ENCODE measurements at regions not wholly inside any gene's neighbourhood (a gene's known extent, or its start where the extent isn't known, plus 50 kb on each side); places are given as distances from the start of the nearest gene placed in this dataset.
A peak's percentile ranks its signal among the peaks of the same experiment; 100 is the strongest.

DNA sequence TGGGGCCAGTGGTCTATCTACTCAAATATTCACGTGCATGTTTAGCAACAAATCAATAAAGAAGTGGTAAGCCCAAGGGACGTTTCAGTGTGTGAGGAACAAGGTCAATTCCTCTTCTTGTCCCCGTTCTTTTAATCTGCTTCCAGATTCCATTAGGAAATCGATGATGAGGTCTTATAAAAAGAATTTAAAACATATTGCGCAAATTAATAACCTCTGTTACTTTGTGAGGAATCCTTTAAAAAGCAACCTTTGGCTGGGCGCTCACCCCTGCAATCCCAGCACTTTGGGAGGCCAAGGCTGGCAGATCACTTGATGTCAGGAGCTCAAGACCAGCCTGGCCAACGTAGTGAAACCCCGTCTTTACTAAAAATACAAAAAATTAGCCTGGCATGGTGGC, 113.0 kb upstream of the TMPRSS2 start:
- CTCF ChIA-PET: interaction anchor here (0.9 to 1.5 kb wide), 2 partner anchors 8 to 157 kb away, joined by 4 to 7 read pairs; no protein-coding TSS in a partner anchor
- DNase-seq (ENCODE audit: low read depth): peak; percentile 45

DNA sequence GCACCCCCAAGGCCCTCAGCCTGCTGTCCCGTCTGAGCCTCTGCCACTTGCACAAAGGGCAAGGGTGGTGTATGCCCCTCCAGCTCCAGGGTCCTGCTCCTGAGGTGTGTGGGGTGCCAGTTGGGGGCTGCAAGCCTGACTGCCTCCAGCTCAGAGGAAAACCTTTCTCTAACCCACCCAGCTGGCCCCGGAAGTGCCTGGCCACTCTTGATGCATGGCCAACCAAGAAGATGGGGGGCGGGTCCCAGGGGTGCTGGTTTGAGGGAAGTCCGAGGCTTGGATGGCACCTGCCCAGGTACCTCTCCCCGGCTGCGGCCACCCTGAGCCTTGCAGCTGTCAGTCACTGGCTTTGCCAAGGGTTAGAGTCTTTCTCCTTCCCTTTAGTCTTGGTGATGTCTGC, 112.6 kb upstream of the TMPRSS2 start:
- TF ChIP-seq, protein P1, sequence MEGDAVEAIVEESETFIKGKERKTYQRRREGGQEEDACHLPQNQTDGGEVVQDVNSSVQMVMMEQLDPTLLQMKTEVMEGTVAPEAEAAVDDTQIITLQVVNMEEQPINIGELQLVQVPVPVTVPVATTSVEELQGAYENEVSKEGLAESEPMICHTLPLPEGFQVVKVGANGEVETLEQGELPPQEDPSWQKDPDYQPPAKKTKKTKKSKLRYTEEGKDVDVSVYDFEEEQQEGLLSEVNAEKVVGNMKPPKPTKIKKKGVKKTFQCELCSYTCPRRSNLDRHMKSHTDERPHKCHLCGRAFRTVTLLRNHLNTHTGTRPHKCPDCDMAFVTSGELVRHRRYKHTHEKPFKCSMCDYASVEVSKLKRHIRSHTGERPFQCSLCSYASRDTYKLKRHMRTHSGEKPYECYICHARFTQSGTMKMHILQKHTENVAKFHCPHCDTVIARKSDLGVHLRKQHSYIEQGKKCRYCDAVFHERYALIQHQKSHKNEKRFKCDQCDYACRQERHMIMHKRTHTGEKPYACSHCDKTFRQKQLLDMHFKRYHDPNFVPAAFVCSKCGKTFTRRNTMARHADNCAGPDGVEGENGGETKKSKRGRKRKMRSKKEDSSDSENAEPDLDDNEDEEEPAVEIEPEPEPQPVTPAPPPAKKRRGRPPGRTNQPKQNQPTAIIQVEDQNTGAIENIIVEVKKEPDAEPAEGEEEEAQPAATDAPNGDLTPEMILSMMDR (IDR thresholded peaks at IDR 0.05; ENCODE audit: insufficient read depth, low read depth, low read length): no peak
- ChIA-PET POLR2A (no interaction called here), CTCF (interaction anchor here (0.9 to 1.5 kb wide), 2 partner anchors 8 to 157 kb away, joined by 4 to 7 read pairs; no protein-coding TSS in a partner anchor)

More for the DNA sequence above, 113.0 kb upstream of the TMPRSS2 start:
- TF ChIP-seq, protein P1 (IDR thresholded peaks at IDR 0.05; ENCODE audit: insufficient read depth, low read depth, low read length): no peak
- POLR2A ChIA-PET: no interaction called here
- Histone ChIP-seq H3K4me3 (ENCODE audit: low read depth, low read length) (no peak overlapping the region), H3K36me3 (ENCODE audit: control insufficient read depth, insufficient read depth, low read length) (no peaks in the 10 kb centered on the region), H3K27me3 (ENCODE audit: control insufficient read depth, insufficient read depth, low read length) (no peaks in the 10 kb centered on the region; the same call in 1 of the 2 replicates)

DNA sequence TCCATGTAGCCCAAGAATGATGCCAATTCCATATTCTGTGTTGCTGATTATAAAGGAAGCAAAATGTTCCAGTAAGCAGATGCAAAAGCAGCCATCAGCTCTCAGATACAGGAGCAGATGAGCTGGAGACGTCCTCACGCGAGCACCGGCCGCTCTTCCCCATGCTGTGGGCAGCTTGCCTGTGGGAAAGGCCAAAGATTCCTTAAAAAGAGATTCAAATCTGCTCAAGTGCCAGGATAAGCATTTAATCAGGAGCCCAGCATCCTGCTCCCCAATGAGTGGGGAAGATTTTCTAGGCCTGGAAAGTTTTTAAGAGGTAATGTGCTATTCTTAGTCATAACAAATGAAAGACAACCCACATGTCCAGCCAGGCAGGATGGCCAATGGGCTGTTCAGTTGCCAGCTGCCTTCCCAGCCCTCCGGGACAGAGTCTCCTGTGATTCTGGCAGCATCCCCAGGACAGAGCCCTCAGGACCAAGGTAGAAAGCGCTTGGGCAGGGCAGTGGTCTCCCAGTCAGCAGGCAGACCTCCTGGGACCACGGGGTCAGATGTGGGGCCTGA, 108.2 kb upstream of the TMPRSS2 start:
- no peak overlapping the region for H3K4me3 ChIP-seq (ENCODE audit: low read depth, low read length)
- H3K36me3 ChIP-seq (ENCODE audit: control insufficient read depth, insufficient read depth, low read length): no peaks in the 10 kb centered on the region
- DNase-seq (ENCODE audit: low read depth): peak; percentile 94
- ChIA-PET POLR2A (interaction anchor here (1.1 kb wide), 1 partner anchor 11 kb away, joined by 3 read pairs; no protein-coding TSS in a partner anchor), CTCF (interaction anchor here (1.0 to 3.7 kb wide), 11 partner anchors 12 to 498 kb away, joined by 3 to 26 read pairs (median 4); partner anchors contain the start of gene PRDM15)
- TF ChIP-seq, protein P1 (IDR thresholded peaks at IDR 0.05; ENCODE audit: insufficient read depth, low read depth, low read length): no peak
- no peaks in the 10 kb centered on the region for H3K27me3 ChIP-seq (ENCODE audit: control insufficient read depth, insufficient read depth, low read length)

More for the DNA sequence above, 112.6 kb upstream of the TMPRSS2 start:
- Histone ChIP-seq H3K27me3 (ENCODE audit: control insufficient read depth, insufficient read depth, low read length) (no peaks in the 10 kb centered on the region; the same call in 1 of the 2 replicates), H3K36me3 (ENCODE audit: control insufficient read depth, insufficient read depth, low read length) (no peaks in the 10 kb centered on the region), H3K4me3 (ENCODE audit: low read depth, low read length) (no peak overlapping the region)
- DNase-seq (ENCODE audit: low read depth): no peak

DNA sequence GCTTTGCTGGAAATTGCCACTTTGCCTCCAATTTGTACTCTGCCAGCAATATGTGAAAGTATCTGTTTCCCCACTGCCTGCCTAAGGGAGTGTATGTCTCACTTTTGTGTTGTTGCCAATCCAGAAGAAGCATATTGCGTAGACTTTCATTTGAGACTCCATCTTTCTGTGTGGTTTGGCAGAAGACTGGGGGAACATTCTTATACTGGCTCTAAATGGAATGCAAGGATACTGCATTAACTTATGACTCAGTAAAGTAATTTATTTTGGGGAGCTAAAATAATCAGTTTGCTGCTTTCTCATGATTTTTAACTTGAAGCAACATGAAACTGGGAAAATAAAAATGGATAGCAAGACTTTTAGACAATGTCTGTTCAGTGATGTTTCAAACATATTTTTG, 107.7 kb upstream of the TMPRSS2 start:
- no peaks in the 10 kb centered on the region for H3K27me3 ChIP-seq (ENCODE audit: control insufficient read depth, insufficient read depth, low read length)
- no peak overlapping the region for H3K4me3 ChIP-seq (ENCODE audit: low read depth, low read length)
- TF ChIP-seq, protein P1 (IDR thresholded peaks at IDR 0.05; ENCODE audit: insufficient read depth, low read depth, low read length): no peak
- no peaks in the 10 kb centered on the region for H3K36me3 ChIP-seq (ENCODE audit: control insufficient read depth, insufficient read depth, low read length)
- POLR2A ChIA-PET: interaction anchor here (1.1 kb wide), 1 partner anchor 12 kb away, joined by 3 read pairs; no protein-coding TSS in a partner anchor
- CTCF ChIA-PET: interaction anchor here (0.7 to 3.7 kb wide), 11 partner anchors 34 to 499 kb away, joined by 3 to 26 read pairs (median 4); partner anchors contain the start of gene PRDM15
- DNase-seq (ENCODE audit: low read depth): peak; percentile 98

DNA sequence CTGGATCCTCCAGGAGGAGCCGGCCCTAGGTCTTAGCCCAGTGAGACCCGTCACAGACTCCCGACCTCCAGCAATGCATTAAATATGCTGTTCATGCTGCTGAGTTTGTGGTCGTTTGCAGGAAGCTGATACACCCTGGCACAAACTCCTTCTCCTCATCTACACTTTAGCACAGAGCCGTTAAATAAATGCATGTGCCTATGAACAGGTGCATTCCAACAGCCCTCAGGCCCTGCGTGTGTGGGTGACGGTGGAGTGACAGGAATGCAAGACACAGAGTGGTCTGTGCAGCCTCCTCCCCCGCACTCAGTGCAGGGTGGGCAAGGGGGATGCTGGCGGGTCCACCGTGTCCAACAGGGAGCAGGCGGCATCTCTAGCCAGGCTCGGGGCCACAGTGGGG, 106.6 kb upstream of the TMPRSS2 start:
- CTCF ChIA-PET: interaction anchor here (1.4 to 6.9 kb wide), 6 partner anchors 17 to 500 kb away, joined by 3 to 131 read pairs (median 8); partner anchors contain the start of gene PRDM15

More for the DNA sequence above, 106.6 kb upstream of the TMPRSS2 start:
- DNase-seq (ENCODE audit: low read depth): no peak
- Histone ChIP-seq H3K36me3 (ENCODE audit: control insufficient read depth, insufficient read depth, low read length) (no peaks in the 10 kb centered on the region), H3K4me3 (ENCODE audit: low read depth, low read length) (no peak overlapping the region), H3K27me3 (ENCODE audit: control insufficient read depth, insufficient read depth, low read length) (no peaks in the 10 kb centered on the region; the same call in 1 of the 2 replicates)
- TF ChIP-seq, protein P1 (IDR thresholded peaks at IDR 0.05; ENCODE audit: insufficient read depth, low read depth, low read length): no peak
- POLR2A ChIA-PET: no interaction called here
